DND-41 (cell line): ENCODE measurements at regions not wholly inside any gene's neighbourhood (a gene's known extent, or its start where the extent isn't known, plus 50 kb on each side); places are given as distances from the start of the nearest gene placed in this dataset.

Source experiments
- ATAC-seq: fragments of 200-7000 bp; cut with Tn5 transposase; 3 replicates; pipeline ENCODE4 v1.9.1; 2021; ENCODE audit warnings: low read depth; ENCODE audit not compliant: insufficient read depth
- DNase-seq: peaks from one replicate; pipeline ENCODE4 v3.0.0-alpha.2; 2020
- H2AFZ ChIP-seq: 2 replicates; pipeline ENCODE4 v1.6.0; 2012; ENCODE audit warnings: low read depth, low read length
- H3K27ac ChIP-seq: 2 replicates; pipeline ENCODE4 v1.5.1; 2012; ENCODE audit warnings: low read length, inconsistent platforms
- H3K27me3 ChIP-seq: fragments of 200-600 bp; sonication (generic); 2 replicates; pipeline ENCODE4 v1.6.0; 2012; ENCODE audit warnings: low read length, mild to moderate bottlenecking, inconsistent platforms; ENCODE audit not compliant: insufficient read depth, poor library complexity
- H3K36me3 ChIP-seq: 2 replicates; pipeline ENCODE4 v1.5.1; 2012; ENCODE audit warnings: low read length, inconsistent platforms; ENCODE audit not compliant: insufficient read depth
- H3K4me1 ChIP-seq: 2 replicates; pipeline ENCODE4 v1.5.1; 2012; ENCODE audit warnings: mild to moderate bottlenecking, low read length; ENCODE audit not compliant: insufficient read depth
- H3K4me2 ChIP-seq: 2 replicates; pipeline ENCODE4 v1.6.0; 2012; ENCODE audit warnings: mild to moderate bottlenecking, moderate library complexity, low read length, inconsistent platforms; ENCODE audit not compliant: insufficient read depth
- H3K4me3 ChIP-seq, 2 experiments: fragments of 200-600 bp in 1 of 2; shearing (Covaris generic) in 1 of 2; 2 replicates each; pipeline ENCODE4 v1.5.1; 2012 to 2016; ENCODE audit warnings: inconsistent platforms in 2 of 2, low read length in 2 of 2, mild to moderate bottlenecking in 2 of 2, low read depth in 1 of 2, moderate library complexity in 1 of 2
- H3K79me2 ChIP-seq: 2 replicates; pipeline ENCODE4 v1.6.0; 2012; ENCODE audit warnings: low read length, inconsistent platforms; ENCODE audit not compliant: insufficient read depth
- H3K9ac ChIP-seq: 2 replicates; pipeline ENCODE4 v1.6.0; 2012; ENCODE audit warnings: low read depth, mild to moderate bottlenecking, inconsistent platforms, low read length, moderate library complexity
- H3K9me3 ChIP-seq: 2 replicates; pipeline ENCODE4 v1.5.1; 2012; ENCODE audit warnings: low read length, moderate library complexity, mild to moderate bottlenecking, inconsistent platforms; ENCODE audit not compliant: insufficient read depth, severe bottlenecking
- H4K20me1 ChIP-seq: 2 replicates; pipeline ENCODE4 v1.6.0; 2012; ENCODE audit warnings: low read length; ENCODE audit not compliant: insufficient read depth
- EZH2 ChIP-seq: IDR thresholded peaks from 3 replicates; pipeline ENCODE4 v1.6.1; 2012; ENCODE audit warnings: borderline replicate concordance, low read depth, mild to moderate bottlenecking, moderate library complexity, low read length, inconsistent platforms; ENCODE audit not compliant: severe bottlenecking
- TF ChIP-seq, protein P1 (sequence below): IDR thresholded peaks from 2 replicates; pipeline ENCODE4 v1.5.1; 2012; ENCODE audit warnings: borderline replicate concordance, low read length, moderate library complexity, mild to moderate bottlenecking; ENCODE audit not compliant: poor library complexity, severe bottlenecking; ENCODE audit errors: extremely low read depth

DNA sequence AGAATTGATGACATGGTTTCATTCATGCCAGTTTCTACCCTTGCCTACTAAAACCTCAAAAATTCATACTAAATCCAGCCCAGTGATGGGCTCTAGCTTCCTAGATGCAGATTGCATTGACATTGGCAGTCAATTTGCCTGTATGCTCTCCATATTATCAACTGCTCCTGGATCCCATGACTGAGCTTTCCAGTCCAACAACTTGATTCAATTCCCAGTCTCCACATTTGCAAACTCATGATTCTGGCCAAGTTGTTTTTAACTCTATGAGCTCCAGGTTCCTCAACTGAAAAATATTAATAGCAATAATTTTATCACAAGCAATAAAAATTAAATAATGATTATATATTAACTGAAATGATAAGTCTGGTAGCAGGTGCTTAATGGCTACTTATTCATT lies 51.0 kb upstream of the DSC1 start:
- TF ChIP-seq, protein P1, sequence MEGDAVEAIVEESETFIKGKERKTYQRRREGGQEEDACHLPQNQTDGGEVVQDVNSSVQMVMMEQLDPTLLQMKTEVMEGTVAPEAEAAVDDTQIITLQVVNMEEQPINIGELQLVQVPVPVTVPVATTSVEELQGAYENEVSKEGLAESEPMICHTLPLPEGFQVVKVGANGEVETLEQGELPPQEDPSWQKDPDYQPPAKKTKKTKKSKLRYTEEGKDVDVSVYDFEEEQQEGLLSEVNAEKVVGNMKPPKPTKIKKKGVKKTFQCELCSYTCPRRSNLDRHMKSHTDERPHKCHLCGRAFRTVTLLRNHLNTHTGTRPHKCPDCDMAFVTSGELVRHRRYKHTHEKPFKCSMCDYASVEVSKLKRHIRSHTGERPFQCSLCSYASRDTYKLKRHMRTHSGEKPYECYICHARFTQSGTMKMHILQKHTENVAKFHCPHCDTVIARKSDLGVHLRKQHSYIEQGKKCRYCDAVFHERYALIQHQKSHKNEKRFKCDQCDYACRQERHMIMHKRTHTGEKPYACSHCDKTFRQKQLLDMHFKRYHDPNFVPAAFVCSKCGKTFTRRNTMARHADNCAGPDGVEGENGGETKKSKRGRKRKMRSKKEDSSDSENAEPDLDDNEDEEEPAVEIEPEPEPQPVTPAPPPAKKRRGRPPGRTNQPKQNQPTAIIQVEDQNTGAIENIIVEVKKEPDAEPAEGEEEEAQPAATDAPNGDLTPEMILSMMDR = no peak
- no peak for TF ChIP-seq EZH2
- Histone ChIP-seq H3K27ac (no peak overlapping the region), H3K36me3 (no peaks in the 10 kb centered on the region), H2AFZ (no peak overlapping the region), H3K27me3 (no peaks in the 10 kb centered on the region), H3K79me2 (no peaks in the 10 kb centered on the region), H3K9ac (no peak overlapping the region), H4K20me1 (no peaks in the 10 kb centered on the region), H3K4me3 (no peak overlapping the region), H3K4me2 (no peak overlapping the region), H3K4me1 (no peaks in the 10 kb centered on the region), H3K9me3 (no peaks in the 10 kb centered on the region)
- DNase-seq (no peak), ATAC-seq (no peak)

DNA sequence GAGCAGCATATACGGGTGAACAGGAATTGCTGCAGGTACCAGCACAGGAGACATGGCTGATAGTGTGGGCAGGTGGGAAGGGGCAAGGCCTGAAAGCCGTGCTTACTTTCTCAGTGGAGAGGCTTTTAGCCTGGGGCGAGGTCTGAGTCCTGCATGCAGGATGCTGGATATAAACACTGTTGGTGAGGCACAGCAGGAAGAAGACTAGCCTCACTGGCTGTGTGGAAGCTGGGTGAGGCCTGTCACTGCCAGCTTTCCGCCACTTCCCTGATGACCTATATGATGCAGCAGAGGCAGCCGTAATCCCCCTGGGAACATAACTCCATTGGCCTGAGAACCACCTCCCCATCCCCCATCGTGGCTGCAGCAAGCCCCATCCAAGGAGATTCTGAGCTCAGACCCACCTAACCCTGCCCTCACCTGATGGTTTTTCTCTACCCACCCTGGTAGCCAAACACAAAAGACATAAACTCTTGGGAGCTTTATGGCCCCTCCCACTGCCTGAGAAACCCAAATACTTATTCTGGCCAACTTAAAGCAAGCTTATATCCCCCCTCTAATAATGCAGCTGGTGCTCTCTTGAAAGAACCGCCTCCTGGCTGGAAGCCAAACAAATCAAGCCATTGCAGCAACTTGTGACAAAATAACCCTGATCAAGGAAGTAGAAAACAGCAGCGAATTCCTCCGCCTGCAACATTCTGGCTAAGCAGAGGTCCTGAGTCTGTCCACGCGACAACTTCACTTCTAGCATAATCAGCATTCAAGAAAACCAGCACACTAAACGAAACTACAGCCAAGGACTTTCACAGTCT lies 54.6 kb upstream of the DSC1 start:
- DNase-seq = no peak
- TF ChIP-seq, protein P1 = no peak
- no peak for TF ChIP-seq EZH2
- no peaks in the 10 kb centered on the region for H3K36me3 ChIP-seq

DNA sequence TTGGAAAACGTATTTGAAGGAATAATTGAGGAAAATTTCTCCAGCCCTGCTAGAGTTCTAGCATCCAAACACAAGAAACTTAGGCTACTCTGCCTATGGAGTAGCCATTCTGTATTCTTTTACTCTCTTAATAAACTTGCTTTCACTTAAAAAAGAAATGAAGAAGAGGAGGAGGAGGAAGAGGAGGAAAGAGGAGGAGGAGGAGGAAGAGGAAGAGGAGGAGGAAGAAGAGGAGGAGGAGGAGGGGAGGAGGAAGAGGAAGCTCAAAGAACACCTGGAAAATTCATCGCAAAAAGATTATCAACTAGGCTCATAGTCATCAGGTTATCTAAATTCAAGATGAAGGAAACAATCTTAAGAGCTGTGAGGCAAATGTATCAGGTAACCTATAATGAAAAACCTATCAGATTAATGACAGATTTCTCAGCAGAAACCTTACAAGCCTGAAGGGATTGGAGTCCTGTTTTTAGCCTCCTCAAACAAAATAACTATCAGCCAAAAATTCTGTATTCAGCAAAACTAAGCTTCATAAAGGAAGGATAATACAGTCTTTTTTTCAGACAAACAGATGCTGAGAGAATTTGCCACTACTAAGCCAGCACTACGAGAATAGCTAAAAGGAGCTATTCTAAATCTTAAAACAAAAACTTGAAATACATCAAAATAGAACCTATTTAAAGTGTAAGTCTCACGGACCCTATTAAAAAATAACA lies 56.2 kb upstream of the DSC1 start:
- Histone ChIP-seq H2AFZ (no peak overlapping the region), H3K27ac (no peak overlapping the region), H3K9ac (no peak overlapping the region), H4K20me1 (no peaks in the 10 kb centered on the region), H3K36me3 (no peaks in the 10 kb centered on the region), H3K9me3 (no peaks in the 10 kb centered on the region), H3K4me2 (no peak overlapping the region), H3K4me3 (no peak overlapping the region), H3K4me1 (no peaks in the 10 kb centered on the region), H3K27me3 (no peaks in the 10 kb centered on the region), H3K79me2 (no peaks in the 10 kb centered on the region)
- DNase-seq (no peak), ATAC-seq (no peak)
- TF ChIP-seq, protein P1 = no peak
- TF ChIP-seq EZH2 = no peak

More for the DNA sequence above, 54.6 kb upstream of the DSC1 start:
- ATAC-seq = no peak
- Histone ChIP-seq H3K4me3 (no peak overlapping the region), H4K20me1 (no peaks in the 10 kb centered on the region), H3K27ac (no peak overlapping the region), H3K9ac (no peak overlapping the region), H3K4me2 (no peak overlapping the region), H2AFZ (no peak overlapping the region), H3K27me3 (no peaks in the 10 kb centered on the region), H3K79me2 (no peaks in the 10 kb centered on the region), H3K9me3 (no peaks in the 10 kb centered on the region), H3K4me1 (no peaks in the 10 kb centered on the region)
